ENCODE measurements at regions not wholly inside any gene's neighbourhood (a gene's known extent, or its start where the extent isn't known, plus 50 kb on each side); places are given as distances from the start of the nearest gene placed in this dataset.
"Not testable (repeated sequence)": the region's sequence is repeated elsewhere in the genome, so short reads cannot be mapped to it uniquely, and the experiment has no call there.

- not testable (repeated sequence) for DNase-seq
These were observed 317.7 kb upstream of the THBS1 start for GRCh38 chr15:39262995-39263772.

DNA sequence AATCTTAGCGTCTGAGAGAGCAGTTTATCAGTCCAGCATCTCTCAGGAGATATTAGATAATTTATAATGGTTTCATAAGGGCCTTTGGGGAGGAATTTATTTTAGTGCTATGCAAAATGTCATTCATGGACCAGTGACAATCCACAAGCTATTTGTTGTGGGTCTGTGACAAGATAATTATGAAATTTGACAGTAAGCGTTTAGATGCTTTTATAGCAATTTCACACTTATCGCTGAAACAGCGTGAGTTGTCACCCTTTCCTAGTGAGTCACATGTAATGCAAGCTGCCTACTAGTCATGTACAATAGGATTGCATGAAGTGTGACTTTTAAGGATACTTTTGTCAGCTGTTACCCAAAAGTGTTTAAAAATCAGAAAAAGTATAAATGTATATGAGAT is 315.6 kb upstream of the THBS1 start:
- DNase-seq = no peak

- no peak for DNase-seq
These were observed 314.0 kb upstream of the THBS1 start for GRCh38 chr15:39266890-39267289.

DNA sequence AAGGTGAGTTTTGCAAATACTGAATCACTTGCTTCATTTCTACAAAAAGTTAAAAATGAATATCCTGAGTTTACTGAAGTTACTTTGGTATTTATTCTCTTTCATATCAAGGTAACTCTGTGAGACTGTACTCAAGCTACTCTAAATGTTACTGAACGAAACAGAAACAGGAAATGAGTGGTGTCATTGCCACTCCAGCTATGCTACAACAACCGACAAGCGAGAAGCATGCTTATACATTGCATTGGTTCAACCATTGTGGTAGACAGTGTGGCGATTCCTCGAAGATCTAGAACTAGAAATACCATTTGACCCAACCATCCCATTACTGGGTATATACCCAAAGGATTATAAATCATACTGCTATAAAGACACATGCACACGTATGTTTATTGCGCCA is 313.2 kb upstream of the THBS1 start:
- DNase-seq = no peak

- DNase-seq = no peak
These were observed 311.5 kb upstream of the THBS1 start for GRCh38 chr15:39269352-39269751.

- no peak for DNase-seq
These were observed 311.1 kb upstream of the THBS1 start for GRCh38 chr15:39269821-39270220.

GRCh38 chr15:39270221-39270855 is 310.5 kb upstream of the THBS1 start:
- no peak for DNase-seq

DNA sequence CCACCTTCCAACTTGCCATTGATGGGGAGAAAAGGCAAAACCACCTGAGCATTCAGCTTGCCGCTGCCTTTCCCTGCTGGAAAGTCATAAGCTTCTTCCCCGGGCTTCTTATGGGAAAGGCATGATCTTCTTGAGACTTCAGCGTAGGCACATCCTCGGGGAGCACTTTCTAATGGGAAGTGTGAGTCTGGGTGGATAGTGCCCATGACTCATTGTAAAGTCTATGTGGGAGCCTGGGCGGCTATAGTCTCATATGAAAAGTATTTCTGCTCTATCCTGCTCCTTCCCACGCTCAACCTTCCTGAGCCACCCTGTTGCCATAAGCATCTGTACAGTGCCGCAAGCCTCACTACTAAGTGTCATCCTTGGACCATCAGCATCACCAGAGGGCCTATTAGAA is 309.9 kb upstream of the THBS1 start:
- no peak for DNase-seq

GRCh38 chr15:39272901-39273300 is 308.0 kb upstream of the THBS1 start:
- no peak for DNase-seq

DNA sequence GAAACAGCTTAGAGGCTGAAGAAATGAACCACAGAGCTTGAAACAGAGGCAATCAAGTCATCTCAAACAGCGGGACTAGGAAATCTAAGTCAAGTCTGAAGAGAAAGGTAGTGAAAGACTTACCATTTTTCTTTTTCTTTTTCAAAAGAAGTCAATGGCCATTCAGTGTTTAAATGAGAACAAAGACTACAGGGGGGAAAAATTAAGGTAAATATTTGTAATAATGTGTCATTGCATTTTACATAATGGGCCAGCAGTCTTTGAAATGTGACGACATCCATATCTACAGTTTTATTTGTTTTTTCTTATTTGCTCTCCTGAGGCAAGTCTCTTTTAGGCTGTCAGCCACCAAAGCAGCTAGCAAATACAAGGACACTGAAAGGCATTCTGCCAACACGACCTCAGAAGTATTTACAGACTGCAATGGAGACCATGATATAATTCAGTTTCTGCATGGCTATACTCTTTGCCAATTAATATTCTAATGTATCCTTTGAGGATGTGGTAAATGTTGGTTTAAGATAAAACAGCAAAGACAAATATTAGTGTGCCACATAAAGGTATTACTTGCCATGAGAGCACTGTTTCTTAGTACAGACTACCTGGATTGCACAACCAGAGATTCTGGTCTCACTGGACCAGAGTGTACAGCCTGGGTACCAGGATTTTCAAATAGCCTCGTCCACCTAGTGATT is 307.0 kb upstream of the THBS1 start:
- DNase-seq = no peak

DNA sequence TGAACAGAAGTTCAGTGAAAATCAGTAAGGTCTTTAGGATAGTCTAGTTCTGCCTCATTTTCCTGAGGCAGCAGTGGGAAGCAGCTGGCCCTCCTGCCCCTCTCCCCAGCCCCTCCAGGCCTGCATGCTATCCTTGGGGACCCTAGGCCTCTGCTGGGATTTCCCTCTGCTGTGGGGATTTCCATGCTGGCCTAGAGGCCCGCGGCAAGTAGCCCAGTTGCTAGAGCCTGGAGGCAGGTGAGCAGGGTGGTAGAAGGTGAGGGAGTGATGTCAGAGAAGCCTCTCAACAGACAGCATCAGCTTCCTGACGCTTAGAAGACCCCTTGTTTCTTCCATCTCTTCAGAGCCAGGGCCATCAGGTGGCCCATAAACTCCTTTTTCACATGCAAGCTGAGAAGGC is 305.8 kb upstream of the THBS1 start:
- no peak for DNase-seq

DNA sequence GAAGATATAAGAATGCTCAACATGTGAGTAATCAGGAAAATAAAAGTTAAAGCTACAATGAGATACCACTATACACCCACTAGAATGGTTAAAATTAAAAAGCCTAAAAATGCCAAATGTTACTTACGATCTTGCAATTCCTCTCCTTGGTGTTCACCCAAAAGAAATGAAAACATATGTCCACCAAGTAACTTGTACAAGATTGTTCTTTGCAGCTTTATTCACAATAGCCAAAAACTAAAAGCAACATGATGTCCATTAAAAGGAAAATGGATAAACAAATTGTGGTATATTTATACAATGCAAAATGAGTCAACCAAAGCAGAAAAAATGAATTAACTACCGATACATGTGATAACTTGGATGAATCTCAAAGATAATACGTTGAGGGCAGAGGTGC is 301.6 kb upstream of the THBS1 start:
- no peak for DNase-seq

DNA sequence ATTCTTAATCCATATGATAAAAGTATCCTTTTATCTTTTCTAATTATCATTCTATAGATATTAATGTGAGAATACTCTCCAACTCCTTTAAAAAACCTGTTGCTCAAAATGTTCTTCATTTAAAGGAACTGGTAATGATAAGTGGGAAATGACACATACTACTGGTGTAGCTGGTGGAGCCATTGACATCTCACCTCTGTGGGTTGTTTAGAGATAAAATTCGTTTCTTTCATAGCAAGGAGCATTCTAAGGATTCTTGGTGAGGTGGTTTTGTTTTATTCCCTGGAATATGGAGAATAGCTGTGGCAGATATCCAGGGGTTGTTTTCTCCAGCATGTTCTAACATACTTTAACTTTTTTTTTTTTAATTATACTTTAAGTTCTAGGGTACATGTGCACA is 299.8 kb upstream of the THBS1 start:
- no peak for DNase-seq

DNA sequence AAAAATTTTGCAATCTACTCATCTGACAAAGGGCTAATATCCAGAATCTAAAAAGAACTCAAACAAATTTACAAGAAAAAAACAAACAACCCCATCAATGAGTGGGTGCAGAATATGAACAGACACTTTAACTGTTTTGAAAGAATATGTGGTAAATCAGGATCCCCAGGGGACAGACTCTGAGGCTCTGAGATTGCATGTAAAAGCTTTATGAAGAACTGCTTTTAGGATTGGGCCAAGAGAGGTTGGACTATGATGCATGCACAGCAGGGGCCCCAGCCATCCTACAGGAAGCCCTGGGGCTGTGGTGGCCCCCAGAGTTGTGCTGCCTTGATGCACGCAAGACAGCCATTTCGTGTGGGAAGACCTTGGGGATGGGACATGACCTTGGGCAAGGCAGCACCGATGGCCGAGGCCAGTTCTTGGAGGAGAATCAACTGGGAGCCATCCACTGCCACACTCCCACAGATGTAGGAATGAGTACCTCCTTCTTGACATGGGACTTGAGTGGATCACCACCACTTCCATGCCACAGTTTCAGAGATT is 298.1 kb upstream of the THBS1 start:
- DNase-seq = no peak

DNA sequence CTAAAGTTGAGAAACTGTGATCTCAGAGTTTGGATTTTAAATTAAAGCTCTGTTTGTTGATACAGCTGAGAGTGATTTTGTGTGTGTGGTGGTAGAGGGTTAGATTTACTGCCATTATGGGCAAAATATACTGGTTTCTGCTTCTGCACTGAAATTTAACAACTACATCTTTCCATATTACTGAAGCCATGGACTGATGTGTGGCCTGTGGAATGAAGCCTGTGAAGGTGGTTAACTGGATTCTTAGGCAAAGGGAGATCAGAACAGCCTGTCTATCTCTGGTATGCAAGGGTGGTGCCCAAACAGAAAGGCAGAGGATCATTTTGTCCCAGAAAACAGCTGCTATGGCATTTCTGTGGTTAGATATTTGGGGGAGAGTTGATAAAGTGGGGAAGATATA is 297.3 kb upstream of the THBS1 start:
- DNase-seq = no peak

- DNase-seq = no peak
These were observed 295.8 kb upstream of the THBS1 start for GRCh38 chr15:39285071-39285470.

DNA sequence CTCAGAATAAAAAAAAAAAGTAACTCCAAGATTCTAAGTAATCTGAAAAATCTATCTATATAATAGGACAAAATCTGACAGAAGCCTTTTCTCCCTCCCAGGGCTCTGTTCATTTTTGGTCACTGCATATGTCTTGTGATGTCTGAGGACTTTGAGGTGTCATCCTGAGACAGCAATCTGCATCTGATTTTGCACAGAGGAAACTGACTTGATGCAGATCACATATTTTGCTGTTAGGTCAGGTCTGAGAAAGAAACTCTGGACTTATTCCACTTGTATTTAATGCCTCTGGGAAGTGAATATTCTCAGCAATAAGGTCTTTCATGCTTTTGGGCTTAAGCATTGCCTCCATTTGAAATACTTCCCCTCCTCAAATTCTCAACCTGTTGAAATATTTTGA is 295.2 kb upstream of the THBS1 start:
- no peak for DNase-seq

DNA sequence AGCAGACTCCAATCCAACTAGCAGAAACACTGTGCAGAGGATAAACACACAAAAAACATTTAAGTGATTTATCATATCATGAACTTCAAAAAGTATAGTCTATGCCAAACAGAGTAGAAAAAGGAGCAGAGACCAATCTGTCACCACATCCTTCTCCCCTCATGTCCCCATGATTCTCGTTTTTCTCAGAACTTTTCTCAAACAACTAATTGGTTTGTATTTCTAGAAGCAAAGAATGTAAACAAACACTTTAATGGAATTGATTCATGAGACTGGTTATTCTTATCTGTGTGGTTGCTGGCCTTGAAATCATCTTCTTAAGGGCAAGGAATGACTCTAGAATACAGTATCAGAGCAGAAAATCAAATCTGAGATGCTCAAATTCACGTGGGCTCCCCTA is 294.2 kb upstream of the THBS1 start:
- no peak for DNase-seq

GRCh38 chr15:39287322-39288195 is 293.3 kb upstream of the THBS1 start:
- DNase-seq = peak; percentile 18

DNA sequence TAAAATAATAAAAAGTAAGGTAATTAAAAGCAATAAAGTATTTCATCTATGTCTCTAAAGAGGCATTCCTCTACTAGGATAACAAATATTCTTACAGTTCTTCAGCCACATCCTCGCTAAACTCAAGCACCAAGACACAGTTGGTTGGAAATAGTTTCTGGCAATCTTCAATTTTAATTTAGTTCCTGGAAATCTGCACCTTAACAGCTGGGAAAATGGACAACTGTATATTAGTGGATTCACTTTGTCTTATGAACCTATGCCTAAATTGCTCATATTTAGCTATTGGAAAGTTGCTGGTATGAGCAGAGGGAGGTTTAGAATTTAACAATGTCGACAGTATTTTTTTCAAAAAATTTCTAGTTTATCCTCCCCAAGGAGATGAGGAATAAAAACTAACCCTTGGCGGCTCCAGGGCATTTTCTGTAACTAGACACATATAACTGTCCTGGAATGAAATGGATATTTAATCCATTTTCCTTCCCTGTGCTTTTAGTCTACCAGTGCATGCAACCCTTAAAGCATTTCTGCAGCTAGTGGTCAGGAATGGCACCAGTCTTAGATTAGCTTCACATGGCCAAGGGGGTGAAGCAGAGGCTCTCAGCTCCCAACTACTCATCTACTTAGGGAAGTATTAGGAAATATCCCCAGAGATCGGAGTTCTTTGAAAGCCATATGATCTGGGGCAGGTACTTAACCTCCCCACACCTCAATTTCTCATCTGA is 290.0 kb upstream of the THBS1 start:
- DNase-seq = no peak

DNA sequence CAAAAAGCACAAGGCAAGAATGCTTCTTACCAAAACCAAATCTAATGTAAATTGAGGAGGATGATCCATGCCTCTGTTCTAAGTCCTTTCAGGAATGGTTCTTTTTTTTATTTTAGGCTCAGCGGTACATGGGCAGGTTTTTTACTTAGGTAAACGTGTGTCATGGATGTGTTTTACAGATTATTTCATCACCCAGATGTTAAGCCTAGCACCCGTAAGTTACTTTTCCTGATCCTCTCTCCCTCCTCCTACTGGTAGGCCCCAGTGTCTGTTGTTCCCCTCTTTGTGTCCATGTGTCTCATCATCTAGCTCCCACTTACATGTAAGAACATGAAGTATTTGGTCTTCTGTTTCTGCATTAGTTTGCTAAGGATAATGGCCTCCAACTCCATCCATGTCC is 289.2 kb upstream of the THBS1 start:
- no peak for DNase-seq

DNA sequence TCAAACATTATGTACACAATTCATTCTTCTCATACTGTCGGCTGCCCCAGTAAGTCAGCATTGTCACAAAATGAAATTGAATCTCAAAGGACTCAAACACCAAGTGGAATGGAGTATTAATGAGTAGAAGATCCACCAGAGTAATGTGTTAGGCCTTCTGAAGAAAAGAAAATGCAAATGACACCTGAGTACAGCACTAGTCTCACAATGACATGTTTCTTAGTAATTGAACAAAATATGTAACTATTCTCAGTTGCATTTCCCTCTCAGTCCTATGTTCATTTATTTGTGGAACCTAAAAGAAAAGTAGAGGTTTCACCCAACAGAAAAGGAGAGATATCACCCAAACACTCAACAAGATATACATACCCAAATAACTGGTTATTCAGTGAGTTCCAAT is 283.9 kb upstream of the THBS1 start:
- DNase-seq = no peak
